RPMI7951 (cell line): ENCODE measurements at regions not wholly inside any gene's neighbourhood (a gene's known extent, or its start where the extent isn't known, plus 50 kb on each side); places are given as distances from the start of the nearest gene placed in this dataset.
"Not testable (repeated sequence)": the region's sequence is repeated elsewhere in the genome, so short reads cannot be mapped to it uniquely, and the experiment has no call there.

Experiments used
- DNase-seq: peaks from one replicate; pipeline ENCODE4 v3.0.0-alpha.2; 2012; ENCODE audit warnings: low read depth

- no peak for DNase-seq
Observed at GRCh38 chr15:87538327-87538834, 718.2 kb downstream of the NTRK3 start.

- DNase-seq, result no peak
Observed at GRCh38 chr15:87537295-87537694, 719.2 kb downstream of the NTRK3 start.

- DNase-seq, result not testable (repeated sequence)
Observed at GRCh38 chr15:87533637-87534036, 722.9 kb downstream of the NTRK3 start.

- DNase-seq, result peak; percentile 53
Observed at GRCh38 chr15:87528873-87529272, 727.7 kb downstream of the NTRK3 start.

- DNase-seq, result no peak
Observed at GRCh38 chr15:87527875-87528274, 728.7 kb downstream of the NTRK3 start.

GRCh38 chr15:87527416-87527815 lies 729.1 kb downstream of the NTRK3 start:
- DNase-seq, result peak; percentile 73

- no peak for DNase-seq
Observed at GRCh38 chr15:87523516-87523915, 733.0 kb downstream of the NTRK3 start.

- DNase-seq, result no peak
Observed at GRCh38 chr15:87522997-87523396, 733.5 kb downstream of the NTRK3 start.

- DNase-seq, result no peak
Observed at GRCh38 chr15:87518957-87519356, 737.6 kb downstream of the NTRK3 start.

GRCh38 chr15:87508086-87508485 lies 748.5 kb downstream of the NTRK3 start:
- no peak for DNase-seq

GRCh38 chr15:87502173-87502572 lies 754.4 kb downstream of the NTRK3 start:
- no peak for DNase-seq

GRCh38 chr15:87500240-87500639 lies 756.3 kb downstream of the NTRK3 start:
- DNase-seq, result no peak

- peak; percentile 91 for DNase-seq
Observed at GRCh38 chr15:87498560-87498959, 758.0 kb downstream of the NTRK3 start.

GRCh38 chr15:87496795-87497194 lies 759.7 kb downstream of the NTRK3 start:
- no peak for DNase-seq

GRCh38 chr15:87496109-87496508 lies 760.4 kb downstream of the NTRK3 start:
- DNase-seq, result no peak

GRCh38 chr15:87493803-87494202 lies 762.7 kb downstream of the NTRK3 start:
- no peak for DNase-seq

GRCh38 chr15:87492321-87492720 lies 764.2 kb downstream of the NTRK3 start:
- DNase-seq, result no peak

- DNase-seq, result no peak
Observed at GRCh38 chr15:87490666-87491065, 765.9 kb downstream of the NTRK3 start.

- peak; percentile 28 for DNase-seq
Observed at GRCh38 chr15:87489902-87490665, 766.5 kb downstream of the NTRK3 start.

GRCh38 chr15:87489456-87489855 lies 767.1 kb downstream of the NTRK3 start:
- no peak for DNase-seq

GRCh38 chr15:87487484-87487883 lies 769.1 kb downstream of the NTRK3 start:
- no peak for DNase-seq

GRCh38 chr15:87483468-87483867 lies 773.1 kb downstream of the NTRK3 start:
- no peak for DNase-seq

GRCh38 chr15:87481126-87481525 lies 775.4 kb downstream of the NTRK3 start:
- no peak for DNase-seq

- DNase-seq, result no peak
Observed at GRCh38 chr15:87478687-87479072, 777.9 kb downstream of the NTRK3 start.
